Liver (tissue), 8 donors: ENCODE measurements at regions not wholly inside any gene's neighbourhood (a gene's known extent, or its start where the extent isn't known, plus 50 kb on each side); places are given as distances from the start of the nearest gene placed in this dataset.

Experiments
- DNase-seq: peaks from one replicate; pipeline ENCODE4 v3.0.0-alpha.2; 2017; ENCODE audit warnings: low spot score
- H3K27ac ChIP-seq, 2 donors: one replicate each; pipeline ENCODE4 v1.7.0; 2013; ENCODE audit warnings: inconsistent platforms in 2 of 2, low read length in 2 of 2, control low read depth in 1 of 2, low read depth in 1 of 2, mild to moderate bottlenecking in 1 of 2
- H3K27me3 ChIP-seq, 4 donors: one replicate each; pipeline versions ENCODE4 v1.6.1 to v1.7.0; 2013; ENCODE audit warnings: low read length in 3 of 4, inconsistent platforms in 1 of 4, mild to moderate bottlenecking in 1 of 4, moderate library complexity in 1 of 4; ENCODE audit not compliant: control insufficient read depth in 4 of 4, insufficient read depth in 4 of 4
- H3K36me3 ChIP-seq, 4 donors: one replicate each; pipeline versions ENCODE4 v1.6.1 to v1.7.0; 2013; ENCODE audit warnings: low read length in 3 of 4, mild to moderate bottlenecking in 3 of 4, low read depth in 1 of 4, moderate library complexity in 1 of 4; ENCODE audit not compliant: control insufficient read depth in 4 of 4, insufficient read depth in 3 of 4
- H3K4me1 ChIP-seq, 4 donors: one replicate each; pipeline versions ENCODE4 v1.6.1 to v1.7.0; 2013; ENCODE audit warnings: low read length in 3 of 4, mild to moderate bottlenecking in 3 of 4, moderate library complexity in 1 of 4; ENCODE audit not compliant: control insufficient read depth in 4 of 4, insufficient read depth in 4 of 4
- H3K4me3 ChIP-seq, 3 donors: one replicate each; pipeline versions ENCODE4 v1.6.1 to v1.7.0; 2013; ENCODE audit warnings: low read length in 3 of 3, control low read depth in 1 of 3, low read depth in 1 of 3, mild to moderate bottlenecking in 1 of 3
- H3K9ac ChIP-seq, 2 donors: one replicate each; pipeline ENCODE4 v1.7.0; 2013; ENCODE audit warnings: low read length in 2 of 2, mild to moderate bottlenecking in 2 of 2, moderate library complexity in 2 of 2, control low read depth in 1 of 2, low read depth in 1 of 2
- H3K9me3 ChIP-seq, 4 donors: one replicate each; pipeline versions ENCODE4 v1.6.1 to v1.7.0; 2013; ENCODE audit warnings: low read length in 3 of 4; ENCODE audit not compliant: control insufficient read depth in 4 of 4
- EGR1 ChIP-seq, 2 donors: IDR thresholded peaks; 2 replicates each; pipeline ENCODE4 v1.6.1; 2016 to 2018; ENCODE audit warnings: antibody characterized with exemption in 2 of 2, low read depth in 2 of 2
- FOXA1 ChIP-seq: IDR thresholded peaks from 2 replicates; pipeline ENCODE4 v1.6.1; 2016; ENCODE audit warnings: antibody characterized with exemption
- FOXA2 ChIP-seq: IDR thresholded peaks from 2 replicates; pipeline ENCODE4 v1.6.1; 2016; ENCODE audit warnings: antibody characterized with exemption
- GABPA ChIP-seq, 2 donors: IDR thresholded peaks in 1 of 2; conservative IDR thresholded peaks in 1 of 2; 2 replicates each; pipeline ENCODE4 v1.6.1; 2016; ENCODE audit warnings: antibody characterized with exemption in 2 of 2, mild to moderate bottlenecking in 1 of 2, moderate library complexity in 1 of 2
- HNF4A ChIP-seq, 2 donors: conservative IDR thresholded peaks; 2 replicates each; pipeline ENCODE4 v1.6.1; 2016; ENCODE audit warnings: antibody characterized with exemption in 2 of 2, mild to moderate bottlenecking in 2 of 2
- HNF4G ChIP-seq: IDR thresholded peaks from 2 replicates; pipeline ENCODE4 v1.6.1; 2016; ENCODE audit warnings: antibody characterized with exemption
- JUND ChIP-seq, 2 donors: IDR thresholded peaks; 2 replicates each; pipeline ENCODE4 v1.6.1; 2016; ENCODE audit warnings: antibody characterized with exemption in 2 of 2
- NR2F2 ChIP-seq: IDR thresholded peaks from 2 replicates; pipeline ENCODE4 v1.6.1; 2016; ENCODE audit warnings: antibody characterized with exemption
- RAD21 ChIP-seq, 2 donors: IDR thresholded peaks; 2 replicates each; pipeline ENCODE4 v1.6.1; 2016; ENCODE audit warnings: antibody characterized with exemption in 2 of 2, mild to moderate bottlenecking in 2 of 2
- REST ChIP-seq: IDR thresholded peaks from 2 replicates; pipeline ENCODE4 v1.6.1; 2016; ENCODE audit warnings: antibody characterized with exemption, mild to moderate bottlenecking
- SP1 ChIP-seq: IDR thresholded peaks from 2 replicates; pipeline ENCODE4 v1.6.1; 2018; ENCODE audit warnings: antibody characterized with exemption, mild to moderate bottlenecking
- TAF1 ChIP-seq: conservative IDR thresholded peaks from 2 replicates; pipeline ENCODE4 v1.6.1; 2016; ENCODE audit warnings: antibody characterized with exemption, mild to moderate bottlenecking
- YY1 ChIP-seq: IDR thresholded peaks from 2 replicates; pipeline ENCODE4 v1.6.1; 2016; ENCODE audit warnings: antibody characterized with exemption, mild to moderate bottlenecking
- ZBTB33 ChIP-seq: IDR thresholded peaks from 2 replicates; pipeline ENCODE4 v1.6.1; 2016; ENCODE audit warnings: antibody characterized with exemption
- WGBS: extraction: QIAGEN DNeasy Blood & Tissue Kit; methylation state at CpG from one replicate; pipeline ENCODE4 v1.1.7; 2013; 5-methylcytosine and 5-hydroxymethylcytosine counted together
- TF ChIP-seq, protein P1 (sequence below): IDR thresholded peaks from 2 replicates; pipeline ENCODE4 v1.6.1; 2016; ENCODE audit warnings: antibody characterized with exemption
- TF ChIP-seq, protein P2 (sequence below): IDR thresholded peaks from 2 replicates; pipeline ENCODE4 v1.6.1; 2016; ENCODE audit warnings: antibody characterized with exemption
- TF ChIP-seq, protein P3 (sequence below): fragments of 150-350 bp; IDR thresholded peaks from 2 replicates; pipeline ENCODE4 v1.5.1; 2017; ENCODE audit warnings: improper control_type of control experiment, low read depth, low read length; ENCODE audit not compliant: missing input control
- donor health status: healthy.
- donor health status: healthy.
- donor health status: healthy.
- donor health status: healthy.
- donor health status: healthy.

DNA sequence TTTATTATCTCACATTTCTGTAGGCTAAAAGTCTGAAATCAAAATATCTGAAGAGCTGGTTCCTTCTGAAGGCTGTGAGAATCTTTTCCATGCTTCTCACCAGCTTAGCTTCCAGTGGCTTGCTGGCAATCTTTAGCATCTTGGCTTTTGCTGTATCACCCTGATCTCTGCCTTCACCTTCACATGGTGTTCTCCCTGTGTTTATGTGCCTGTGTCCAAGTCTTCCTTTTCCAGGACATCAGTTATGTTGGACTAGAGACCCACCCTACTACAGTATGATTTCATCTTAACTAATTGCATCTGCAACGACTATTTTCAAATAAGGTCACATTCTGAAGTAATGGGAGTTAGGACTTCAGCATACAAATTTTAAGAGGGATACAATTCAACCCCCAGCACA, 772.3 kb upstream of the ADAMTS5 start:
- no peaks in the 10 kb centered on the region for H3K36me3 ChIP-seq
- WGBS = 70% methylated on average over 1 of the region's 1 CpG
- no peak overlapping the region for H3K27ac ChIP-seq
- TF ChIP-seq ZBTB33 (no peak), REST (no peak), GABPA (IDR thresholded peaks at IDR 0.05 in 1 of 2, conservative IDR thresholded peaks at IDR 0.05 in 1 of 2) (no peak), FOXA2 (no peak), TAF1 (no peak), YY1 (no peak), HNF4A (conservative IDR thresholded peaks at IDR 0.05) (no peak), SP1 (no peak), NR2F2 (no peak), HNF4G (no peak), RAD21 (IDR thresholded peaks at IDR 0.05) (no peak), JUND (IDR thresholded peaks at IDR 0.05) (no peak), FOXA1 (no peak)
- TF ChIP-seq, protein P1, sequence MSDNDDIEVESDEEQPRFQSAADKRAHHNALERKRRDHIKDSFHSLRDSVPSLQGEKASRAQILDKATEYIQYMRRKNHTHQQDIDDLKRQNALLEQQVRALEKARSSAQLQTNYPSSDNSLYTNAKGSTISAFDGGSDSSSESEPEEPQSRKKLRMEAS = no peak
- TF ChIP-seq, protein P2, sequence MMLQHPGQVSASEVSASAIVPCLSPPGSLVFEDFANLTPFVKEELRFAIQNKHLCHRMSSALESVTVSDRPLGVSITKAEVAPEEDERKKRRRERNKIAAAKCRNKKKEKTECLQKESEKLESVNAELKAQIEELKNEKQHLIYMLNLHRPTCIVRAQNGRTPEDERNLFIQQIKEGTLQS = no peak
- TF ChIP-seq, protein P3, sequence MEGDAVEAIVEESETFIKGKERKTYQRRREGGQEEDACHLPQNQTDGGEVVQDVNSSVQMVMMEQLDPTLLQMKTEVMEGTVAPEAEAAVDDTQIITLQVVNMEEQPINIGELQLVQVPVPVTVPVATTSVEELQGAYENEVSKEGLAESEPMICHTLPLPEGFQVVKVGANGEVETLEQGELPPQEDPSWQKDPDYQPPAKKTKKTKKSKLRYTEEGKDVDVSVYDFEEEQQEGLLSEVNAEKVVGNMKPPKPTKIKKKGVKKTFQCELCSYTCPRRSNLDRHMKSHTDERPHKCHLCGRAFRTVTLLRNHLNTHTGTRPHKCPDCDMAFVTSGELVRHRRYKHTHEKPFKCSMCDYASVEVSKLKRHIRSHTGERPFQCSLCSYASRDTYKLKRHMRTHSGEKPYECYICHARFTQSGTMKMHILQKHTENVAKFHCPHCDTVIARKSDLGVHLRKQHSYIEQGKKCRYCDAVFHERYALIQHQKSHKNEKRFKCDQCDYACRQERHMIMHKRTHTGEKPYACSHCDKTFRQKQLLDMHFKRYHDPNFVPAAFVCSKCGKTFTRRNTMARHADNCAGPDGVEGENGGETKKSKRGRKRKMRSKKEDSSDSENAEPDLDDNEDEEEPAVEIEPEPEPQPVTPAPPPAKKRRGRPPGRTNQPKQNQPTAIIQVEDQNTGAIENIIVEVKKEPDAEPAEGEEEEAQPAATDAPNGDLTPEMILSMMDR = no peak
- DNase-seq = no peak
- no peak overlapping the region for H3K9ac ChIP-seq
- H3K4me1 ChIP-seq = no peaks in the 10 kb centered on the region
- H3K27me3 ChIP-seq = no peaks in the 10 kb centered on the region
- H3K9me3 ChIP-seq = no peaks in the 10 kb centered on the region
- H3K4me3 ChIP-seq = no peak overlapping the region

DNA sequence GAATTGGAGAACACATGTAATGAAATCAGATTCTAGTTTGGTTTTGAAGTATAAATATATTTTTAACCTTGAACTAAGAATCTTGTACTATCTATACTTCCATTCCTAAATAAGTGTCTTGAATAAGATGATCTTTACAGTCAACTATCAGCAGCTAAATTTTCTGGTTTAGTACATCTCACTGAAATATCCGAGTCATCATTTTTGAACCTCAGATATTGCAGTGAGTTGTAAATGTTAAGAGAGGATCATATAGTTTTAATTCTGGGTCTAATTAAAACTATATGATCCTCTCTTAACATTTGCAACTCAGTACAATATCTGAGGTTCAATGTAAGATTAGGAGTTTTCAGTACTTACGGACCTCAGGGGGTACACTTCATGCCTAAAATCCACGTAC, 768.8 kb upstream of the ADAMTS5 start:
- no peak for TF ChIP-seq FOXA2
- no peak for TF ChIP-seq REST
- TF ChIP-seq HNF4A (conservative IDR thresholded peaks at IDR 0.05) = no peak
- no peak for TF ChIP-seq EGR1 (IDR thresholded peaks at IDR 0.05; ENCODE audit: low read depth in 2 of 2)
- TF ChIP-seq HNF4G = no peak
- Histone ChIP-seq H3K9me3 (no peaks in the 10 kb centered on the region), H3K27ac (no peak overlapping the region), H3K9ac (no peak overlapping the region), H3K4me1 (no peaks in the 10 kb centered on the region), H3K36me3 (no peaks in the 10 kb centered on the region), H3K27me3 (no peaks in the 10 kb centered on the region), H3K4me3 (no peak overlapping the region)
- DNase-seq = no peak
- 93% methylated on average over 3 of the region's 3 CpGs for WGBS
